ENCODE measurements at regions not wholly inside any gene's neighbourhood (a gene's known extent, or its start where the extent isn't known, plus 50 kb on each side); places are given as distances from the start of the nearest gene placed in this dataset.

DNA sequence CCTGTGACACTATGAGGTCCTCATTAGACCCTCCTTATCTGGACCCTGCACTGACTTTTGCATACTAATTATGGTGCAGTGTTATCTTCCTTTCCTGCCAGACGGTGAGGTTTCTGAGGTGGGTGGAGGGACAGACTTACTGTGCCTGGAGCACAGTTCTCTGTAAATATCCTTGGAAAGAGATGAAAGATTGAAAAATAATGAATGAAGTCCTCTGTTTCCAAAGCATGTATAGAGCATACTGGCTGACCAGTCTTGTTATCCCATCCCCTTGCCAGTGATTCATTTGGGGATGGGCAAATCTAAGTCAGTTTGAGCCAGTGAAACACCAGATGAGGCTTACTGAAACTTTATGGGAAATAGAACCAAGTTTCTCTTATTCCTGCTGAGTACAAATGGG is 152.6 kb upstream of the HDDC2 start:
- TF ChIP-seq, protein P1, sequence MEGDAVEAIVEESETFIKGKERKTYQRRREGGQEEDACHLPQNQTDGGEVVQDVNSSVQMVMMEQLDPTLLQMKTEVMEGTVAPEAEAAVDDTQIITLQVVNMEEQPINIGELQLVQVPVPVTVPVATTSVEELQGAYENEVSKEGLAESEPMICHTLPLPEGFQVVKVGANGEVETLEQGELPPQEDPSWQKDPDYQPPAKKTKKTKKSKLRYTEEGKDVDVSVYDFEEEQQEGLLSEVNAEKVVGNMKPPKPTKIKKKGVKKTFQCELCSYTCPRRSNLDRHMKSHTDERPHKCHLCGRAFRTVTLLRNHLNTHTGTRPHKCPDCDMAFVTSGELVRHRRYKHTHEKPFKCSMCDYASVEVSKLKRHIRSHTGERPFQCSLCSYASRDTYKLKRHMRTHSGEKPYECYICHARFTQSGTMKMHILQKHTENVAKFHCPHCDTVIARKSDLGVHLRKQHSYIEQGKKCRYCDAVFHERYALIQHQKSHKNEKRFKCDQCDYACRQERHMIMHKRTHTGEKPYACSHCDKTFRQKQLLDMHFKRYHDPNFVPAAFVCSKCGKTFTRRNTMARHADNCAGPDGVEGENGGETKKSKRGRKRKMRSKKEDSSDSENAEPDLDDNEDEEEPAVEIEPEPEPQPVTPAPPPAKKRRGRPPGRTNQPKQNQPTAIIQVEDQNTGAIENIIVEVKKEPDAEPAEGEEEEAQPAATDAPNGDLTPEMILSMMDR (IDR thresholded peaks at IDR 0.05; ENCODE audit: control extremely low read depth in 1 of 3, insufficient read depth in 1 of 3, low read depth in 1 of 3, low read length in 3 of 3): no peak
- TF ChIP-seq TBP (IDR thresholded peaks at IDR 0.05; ENCODE audit: low read depth, low read length) (no peak), POLR2A (IDR thresholded peaks at IDR 0.05; ENCODE audit: control extremely low read depth in 1 of 2, low read depth in 2 of 2, low read length in 2 of 2) (no peak), SP1 (IDR thresholded peaks at IDR 0.05; ENCODE audit: low read depth, low read length) (no peak), RBBP5 (IDR thresholded peaks at IDR 0.05; ENCODE audit: borderline replicate concordance, low read depth, low read length) (no peak), KDM4A (IDR thresholded peaks at IDR 0.05; ENCODE audit: low read depth, low read length, severe bottlenecking) (no peak), CHD2 (IDR thresholded peaks at IDR 0.05; ENCODE audit: low read length) (no peak), SP2 (IDR thresholded peaks at IDR 0.05; ENCODE audit: low read length) (no peak), TEAD4 (IDR thresholded peaks at IDR 0.05; ENCODE audit: low read depth, low read length) (no peak), GABPA (IDR thresholded peaks at IDR 0.05; ENCODE audit: borderline replicate concordance, insufficient read depth, low read length) (no peak), POLR2AphosphoS5 (IDR thresholded peaks at IDR 0.05; ENCODE audit: low read depth, low read length) (no peak), JUN (IDR thresholded peaks at IDR 0.05; ENCODE audit: low read depth, low read length) (no peak), ASH2L (IDR thresholded peaks at IDR 0.05; ENCODE audit: low read length) (no peak)

Data from H1 (cell line).